ENCODE measurements at regions not wholly inside any gene's neighbourhood (a gene's known extent, or its start where the extent isn't known, plus 50 kb on each side); places are given as distances from the start of the nearest gene placed in this dataset.
"Not testable (repeated sequence)": the region's sequence is repeated elsewhere in the genome, so short reads cannot be mapped to it uniquely, and the experiment has no call there.

DNA sequence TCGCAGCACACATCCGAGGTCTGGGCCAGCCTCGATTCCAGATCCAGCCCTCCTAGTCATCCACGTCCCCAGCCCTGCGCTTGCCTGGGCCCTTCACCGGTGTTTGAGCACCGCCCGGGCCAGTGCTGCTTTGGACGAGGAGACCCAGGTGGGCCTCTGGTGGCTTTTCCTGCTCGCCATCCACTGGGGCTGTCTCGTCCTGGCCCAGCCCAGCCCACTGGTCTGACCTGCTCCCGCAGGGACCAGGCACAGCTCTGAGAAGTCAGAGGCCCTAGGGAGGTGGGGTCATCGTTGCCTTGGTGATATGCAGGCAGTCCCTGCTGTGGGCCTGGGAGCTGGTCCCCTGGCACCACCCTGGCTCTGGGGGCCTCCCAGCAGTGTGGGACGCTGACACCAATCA, 200.8 kb downstream of the USP22 start:
- not testable (repeated sequence) for DNase-seq (ENCODE audit: low read depth in 2 of 2)

DNA sequence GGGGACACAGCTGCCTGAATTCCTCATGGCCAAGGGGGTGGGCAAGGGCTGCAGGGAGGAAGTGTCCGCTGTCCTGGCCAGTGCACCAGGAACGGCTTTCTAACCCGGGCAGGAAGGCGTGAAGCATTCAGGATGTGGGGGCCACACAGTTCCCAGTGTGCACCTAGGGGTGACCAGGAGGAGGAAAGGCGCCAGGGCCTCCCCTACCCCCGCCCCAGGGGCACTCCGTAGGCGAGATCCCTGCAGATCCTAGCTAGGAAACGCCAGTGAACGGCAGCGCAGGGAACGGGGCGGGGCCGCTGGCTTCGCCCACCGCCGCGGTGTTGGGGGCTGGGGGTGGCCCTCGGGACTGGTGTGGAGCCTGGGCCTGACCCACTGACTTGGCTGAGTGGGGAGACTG, 199.6 kb downstream of the USP22 start:
- not testable (repeated sequence) for DNase-seq (ENCODE audit: low read depth in 2 of 2)

DNA sequence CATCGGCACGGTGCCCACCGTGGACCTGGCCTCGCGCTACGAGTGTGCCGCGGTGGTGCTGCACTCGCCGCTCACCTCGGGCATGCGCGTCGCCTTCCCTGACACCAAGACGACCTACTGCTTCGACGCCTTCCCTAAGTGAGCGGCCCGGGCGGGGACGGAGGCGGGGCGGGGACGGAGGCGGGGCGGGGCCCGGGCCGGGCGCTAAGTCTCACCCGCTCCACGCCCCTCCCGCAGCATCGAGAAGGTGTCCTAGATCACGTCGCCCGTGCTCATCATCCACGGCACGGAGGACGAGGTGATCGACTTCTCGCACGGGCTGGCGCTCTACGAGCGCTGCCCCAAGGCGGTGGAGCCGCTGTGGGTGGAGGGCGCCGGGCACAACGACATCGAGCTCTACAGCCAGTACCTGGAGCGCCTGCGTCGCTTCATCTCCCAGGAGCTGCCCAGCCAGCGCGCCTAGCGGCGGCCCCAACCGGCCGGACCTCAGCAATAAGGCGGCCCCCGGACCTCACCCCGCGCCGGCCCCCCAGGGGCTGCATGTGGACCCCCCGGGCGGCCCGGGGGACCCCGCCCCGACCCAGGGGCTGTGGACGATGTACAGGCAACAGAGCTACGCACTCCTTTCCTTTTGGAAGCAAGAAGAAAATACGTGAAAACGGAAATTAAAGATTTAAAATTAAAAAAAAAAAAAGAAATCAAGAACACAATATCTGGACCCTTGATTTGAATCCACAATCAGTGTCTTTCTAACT, 198.8 kb downstream of the USP22 start:
- not testable (repeated sequence) for DNase-seq (ENCODE audit: low read depth in 2 of 2)

DNA sequence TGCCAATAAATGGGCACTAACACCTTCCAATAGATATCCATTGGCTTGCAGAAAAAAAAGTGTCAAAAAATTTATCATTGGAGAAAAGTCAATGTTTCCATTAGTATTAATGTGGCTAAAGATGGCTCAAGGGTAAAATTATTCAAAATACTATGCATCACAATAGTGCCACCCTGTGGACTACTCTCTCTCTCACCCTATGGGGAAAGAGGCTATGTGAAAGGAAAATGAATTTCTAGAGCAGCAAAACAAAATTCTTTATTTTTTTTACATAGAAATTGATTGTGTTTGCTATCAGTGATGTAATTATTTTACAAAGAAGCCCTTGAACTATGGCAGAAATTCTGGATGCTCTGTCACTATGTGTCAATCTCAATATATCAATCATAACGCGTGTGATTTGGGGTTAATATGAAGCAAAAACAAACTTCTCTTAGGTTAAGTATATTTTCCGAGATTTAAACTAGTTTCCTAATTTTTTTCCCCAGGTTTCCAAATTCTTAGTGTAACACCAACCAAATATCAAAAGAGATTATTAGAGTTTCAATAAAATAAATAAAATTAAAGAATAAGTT, 193.9 kb downstream of the USP22 start:
- not testable (repeated sequence) for DNase-seq (ENCODE audit: low read depth in 2 of 2)

DNA sequence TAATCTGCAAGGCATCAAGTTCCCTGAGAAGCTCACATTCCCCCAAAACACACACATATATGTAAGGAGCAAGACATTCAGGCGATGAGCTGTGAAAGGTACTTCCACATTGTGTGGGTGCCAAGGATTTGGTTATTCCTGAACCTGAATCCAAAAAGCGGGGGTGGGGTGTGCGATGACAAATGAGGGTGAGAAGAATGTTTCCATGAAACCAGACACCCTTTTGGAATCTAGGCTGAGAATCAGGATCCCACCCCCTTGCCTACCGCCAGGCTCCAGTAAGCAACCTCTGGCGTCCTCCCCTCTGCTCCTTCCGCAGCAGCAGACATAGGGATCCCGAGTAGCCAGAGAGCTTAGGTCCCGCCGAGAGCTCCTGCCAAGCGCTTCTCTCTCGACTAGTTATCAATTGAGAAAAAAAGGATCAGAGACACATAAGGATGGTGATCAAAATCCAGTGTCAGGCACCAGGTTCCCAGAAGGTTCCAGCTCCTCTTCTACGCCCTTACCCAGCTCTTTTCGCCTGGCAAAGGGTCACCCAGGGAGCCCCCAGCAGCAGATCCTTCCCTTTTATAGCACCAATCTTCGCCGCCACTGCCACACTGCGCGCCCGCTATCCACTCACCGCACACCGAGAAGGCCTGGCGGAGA, 191.1 kb downstream of the USP22 start:
- peak; percentile 2 to 12 for DNase-seq (ENCODE audit: low read depth in 2 of 2)

DNA sequence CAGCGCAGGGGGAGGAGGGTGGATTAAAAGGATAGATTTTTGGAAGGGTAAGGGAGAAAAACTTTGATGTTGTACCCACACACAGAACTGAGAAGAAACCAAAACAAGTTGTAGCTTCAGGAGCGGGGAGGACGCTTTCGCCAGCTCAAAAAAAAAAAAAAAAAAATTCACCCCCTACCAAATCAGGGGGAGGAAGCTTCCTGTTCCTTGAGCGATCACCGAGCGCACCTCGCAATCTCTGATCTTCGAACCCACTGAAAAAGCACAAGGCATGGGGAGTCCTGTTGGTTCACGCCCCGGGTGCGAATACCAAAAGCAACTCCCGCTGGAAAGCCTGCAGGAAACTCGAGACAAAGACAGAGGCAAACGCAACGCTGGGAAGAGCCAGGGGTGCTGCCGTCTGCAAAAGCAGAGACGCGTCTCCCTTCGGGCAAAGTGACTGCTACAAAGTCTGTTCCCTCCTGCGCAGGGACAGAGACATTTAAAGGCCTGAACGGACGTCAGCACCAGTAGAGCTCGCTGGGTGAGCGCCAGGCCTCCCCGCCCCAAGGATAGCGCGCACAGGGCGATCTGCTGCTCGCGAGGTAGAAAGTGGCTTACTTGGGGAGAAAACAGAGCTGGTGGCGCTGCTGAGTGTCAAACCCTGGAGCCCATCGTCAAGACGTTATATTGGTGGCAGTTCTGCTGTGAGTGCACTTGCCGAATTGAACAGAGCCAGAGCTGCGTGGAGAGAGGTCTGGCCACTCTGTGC, 190.4 kb downstream of the USP22 start:
- no peak for DNase-seq (ENCODE audit: low read depth in 2 of 2)

DNA sequence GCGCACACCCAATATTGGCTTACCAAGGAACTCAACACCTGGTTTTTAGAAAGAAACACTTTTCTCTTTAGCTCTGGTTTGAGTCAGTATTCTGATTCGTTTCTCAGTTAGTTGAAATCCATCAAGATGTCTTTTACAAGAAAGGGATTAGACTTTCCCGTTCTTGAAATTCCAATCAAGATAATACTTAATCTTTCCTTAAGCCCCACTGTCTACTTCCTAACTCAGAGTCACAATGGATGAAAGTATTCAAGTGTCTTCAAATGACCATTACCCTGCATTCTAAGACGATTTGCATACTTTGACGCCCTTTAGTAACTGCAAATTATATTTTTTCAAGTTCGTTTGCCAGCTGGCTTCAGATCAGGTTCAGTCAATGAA, 189.8 kb downstream of the USP22 start:
- DNase-seq (ENCODE audit: low read depth in 2 of 2) = no peak

DNA sequence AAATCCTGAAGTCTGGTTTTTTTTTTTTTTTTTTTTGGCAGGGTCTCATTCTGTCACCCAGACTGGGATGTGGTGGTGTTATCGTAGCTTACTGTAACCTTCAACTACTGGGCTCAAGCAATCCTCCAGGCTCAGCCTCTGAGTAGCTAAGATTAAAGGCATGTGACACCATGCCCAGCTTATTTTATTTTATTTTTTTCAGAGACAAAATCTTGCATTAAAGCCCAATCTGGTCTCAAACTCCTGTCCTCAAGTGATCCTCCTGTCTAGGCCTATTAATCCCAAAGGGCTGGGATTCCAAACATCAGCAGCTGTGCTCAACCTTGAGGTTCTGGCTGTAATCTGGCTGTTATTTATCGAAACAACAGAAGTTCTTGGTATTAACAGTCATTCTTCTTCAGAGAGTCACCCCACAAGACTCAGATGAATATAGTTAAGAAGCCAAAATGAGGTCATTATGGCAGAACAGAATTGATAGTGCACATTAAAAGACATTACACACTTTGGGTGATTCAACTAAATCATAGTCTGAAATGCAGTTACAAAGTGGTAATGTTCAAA, 186.8 kb downstream of the USP22 start:
- DNase-seq (ENCODE audit: low read depth in 2 of 2) = not testable (repeated sequence)

DNA sequence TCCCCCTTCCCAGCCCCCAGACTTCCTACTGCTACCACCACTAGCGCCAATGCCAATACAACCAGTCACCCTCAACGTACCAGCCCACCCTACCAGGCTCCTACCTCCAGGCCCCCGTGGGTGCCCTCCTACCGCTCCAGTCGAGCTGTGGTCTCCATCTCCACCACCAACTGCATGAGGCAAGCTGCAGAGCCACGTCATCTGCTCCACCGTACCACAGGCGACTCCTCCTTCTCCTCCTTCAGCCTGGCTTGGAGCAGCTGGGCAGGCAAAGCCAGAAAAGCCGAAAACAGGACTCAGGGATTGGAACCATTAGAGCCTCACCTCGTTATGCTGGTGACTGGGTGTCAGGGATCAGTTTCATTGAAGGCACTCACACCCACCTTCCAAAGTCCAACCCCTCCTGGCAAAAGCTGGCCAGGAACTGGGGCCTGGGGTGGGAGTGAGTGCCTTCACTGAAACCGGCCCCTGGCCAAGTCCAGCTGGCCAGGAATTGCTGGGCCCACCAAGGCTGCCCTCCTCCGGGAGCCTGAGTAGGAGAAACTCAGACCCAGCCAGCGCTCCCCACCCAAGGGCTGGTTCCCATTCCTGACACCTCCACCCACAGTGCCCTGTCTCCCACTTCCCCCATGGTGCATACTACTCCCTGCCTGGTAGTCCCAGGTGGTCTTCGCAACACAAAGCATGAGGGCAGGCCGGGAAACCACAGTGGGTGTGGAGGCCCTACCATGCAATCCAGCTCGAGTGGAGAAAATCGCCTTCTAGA, 176.2 kb downstream of the USP22 start:
- not testable (repeated sequence) for DNase-seq (ENCODE audit: low read depth in 2 of 2)

DNA sequence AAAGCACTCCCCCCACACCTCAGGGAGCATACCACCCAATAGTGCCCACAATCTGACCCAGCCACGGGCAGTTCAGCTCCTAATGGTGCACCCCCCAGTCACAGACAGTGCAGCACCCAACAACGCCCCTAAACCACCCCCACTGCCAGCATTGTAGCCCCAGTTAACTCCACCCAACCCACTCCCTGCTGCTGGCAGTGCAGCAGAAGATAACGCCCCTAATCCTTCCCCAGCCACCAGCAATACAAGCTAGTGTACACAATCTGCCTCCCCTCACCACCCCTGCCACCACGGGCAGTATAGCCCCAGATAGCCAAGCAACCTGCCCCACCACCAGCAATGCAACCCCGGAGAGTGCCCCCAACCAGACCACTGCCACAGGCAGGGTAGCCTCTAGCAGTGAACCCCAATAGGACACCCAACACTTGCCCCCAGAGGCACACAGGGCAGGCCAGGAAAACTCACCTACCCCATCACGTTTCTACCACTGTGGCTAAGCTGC, 175.3 kb downstream of the USP22 start:
- DNase-seq (ENCODE audit: low read depth in 2 of 2) = not testable (repeated sequence)

DNA sequence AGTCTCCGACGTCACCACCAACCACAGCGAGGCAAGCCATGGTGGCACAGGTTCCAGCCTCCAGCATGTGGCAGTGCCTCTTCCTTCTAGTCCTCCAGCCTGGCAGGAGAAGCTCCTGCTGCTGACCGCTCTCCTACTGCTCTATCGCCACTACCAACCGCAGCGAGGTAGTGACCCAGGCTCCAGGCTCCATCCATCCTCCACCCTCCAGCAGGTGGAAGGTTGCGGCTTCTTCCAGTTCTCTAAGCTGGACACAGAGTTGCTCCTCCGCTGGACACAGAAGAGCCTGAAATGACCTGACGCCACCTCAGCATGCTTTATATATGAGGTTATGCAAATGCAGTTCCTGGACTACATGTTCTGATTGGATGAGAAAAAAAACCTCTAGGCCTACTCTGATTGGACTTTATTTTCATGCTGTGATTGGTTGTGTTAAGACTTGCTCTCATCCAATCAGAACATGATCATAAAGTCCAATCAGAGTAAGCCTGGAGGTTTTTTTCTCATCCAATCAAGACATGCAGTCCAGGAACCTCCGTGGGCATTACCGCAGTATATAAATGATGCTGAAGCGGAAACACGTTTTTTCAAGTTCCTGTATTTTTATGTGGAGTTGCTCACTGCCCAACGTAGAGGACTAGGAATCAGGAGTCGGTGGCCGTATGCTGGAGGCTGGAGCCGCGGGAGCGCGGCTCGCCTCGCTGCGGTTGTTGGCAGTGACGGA, 174.7 kb downstream of the USP22 start:
- not testable (repeated sequence) for DNase-seq (ENCODE audit: low read depth in 2 of 2)

DNA sequence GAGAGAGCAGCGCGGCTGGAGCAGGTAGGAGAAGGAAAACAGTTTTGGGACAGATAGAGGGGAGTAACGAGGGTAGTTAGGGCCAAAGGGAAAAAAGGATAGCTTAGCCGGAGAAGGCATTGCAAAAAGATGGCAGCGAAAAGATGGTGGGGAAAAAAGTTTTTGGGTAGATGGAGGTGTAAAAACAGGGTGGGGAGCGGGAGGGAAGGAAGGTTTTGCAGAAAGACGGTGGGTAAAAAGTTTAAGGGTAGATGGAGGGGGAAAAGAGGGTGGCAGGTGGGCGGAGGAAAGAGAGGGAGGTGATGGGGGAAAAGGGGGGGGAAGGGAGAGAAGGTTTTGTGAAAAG, 174.2 kb downstream of the USP22 start:
- DNase-seq (ENCODE audit: low read depth in 2 of 2) = not testable (repeated sequence)

DNA sequence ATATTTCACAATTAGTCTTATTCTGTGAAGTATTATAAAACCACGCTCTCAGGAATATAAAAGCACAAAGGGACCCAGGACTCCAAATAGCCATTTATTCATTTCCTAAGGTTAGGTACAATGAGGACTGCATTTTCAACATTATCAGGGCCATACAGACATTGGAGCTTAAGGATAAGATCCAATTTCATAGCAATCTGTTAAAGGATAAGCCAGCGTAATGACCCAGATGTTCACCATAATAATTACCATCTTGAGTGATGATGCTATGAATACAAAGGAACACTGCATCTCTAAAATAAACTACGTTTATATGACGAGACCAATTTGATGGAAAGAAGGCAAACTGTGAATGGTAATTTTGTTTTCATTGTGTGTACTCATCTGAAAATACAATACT, 169.6 kb downstream of the USP22 start:
- not testable (repeated sequence) for DNase-seq (ENCODE audit: low read depth in 2 of 2)

DNA sequence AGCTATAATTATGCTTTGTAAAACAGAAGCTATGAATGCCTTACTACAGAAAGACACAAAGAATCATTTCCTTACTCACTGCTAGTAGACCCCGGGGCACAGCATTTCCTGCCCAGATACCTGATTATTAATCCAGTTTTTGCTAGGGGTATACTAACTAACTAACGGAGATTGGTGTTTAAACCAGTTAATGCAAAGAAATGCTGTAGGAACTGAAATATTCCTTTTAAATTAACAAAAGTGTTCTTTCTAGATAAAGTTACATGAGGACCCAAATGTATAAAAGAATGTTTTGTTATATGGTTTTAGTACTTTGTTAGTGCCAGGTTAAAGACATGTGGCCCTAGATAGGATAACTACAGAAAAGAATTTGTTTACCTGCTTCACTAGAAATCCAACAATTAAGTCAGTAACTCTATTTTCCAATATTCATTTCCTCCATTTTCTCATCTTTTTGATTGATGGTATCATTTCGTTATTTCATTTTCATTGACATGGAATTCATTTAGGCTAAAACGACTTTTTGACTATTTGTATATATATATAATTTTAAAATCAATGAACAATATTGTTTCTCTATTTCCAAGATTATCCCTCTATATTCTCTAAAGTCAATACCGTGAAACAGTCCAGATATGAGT, 169.0 kb downstream of the USP22 start:
- not testable (repeated sequence) for DNase-seq (ENCODE audit: low read depth in 2 of 2)

DNA sequence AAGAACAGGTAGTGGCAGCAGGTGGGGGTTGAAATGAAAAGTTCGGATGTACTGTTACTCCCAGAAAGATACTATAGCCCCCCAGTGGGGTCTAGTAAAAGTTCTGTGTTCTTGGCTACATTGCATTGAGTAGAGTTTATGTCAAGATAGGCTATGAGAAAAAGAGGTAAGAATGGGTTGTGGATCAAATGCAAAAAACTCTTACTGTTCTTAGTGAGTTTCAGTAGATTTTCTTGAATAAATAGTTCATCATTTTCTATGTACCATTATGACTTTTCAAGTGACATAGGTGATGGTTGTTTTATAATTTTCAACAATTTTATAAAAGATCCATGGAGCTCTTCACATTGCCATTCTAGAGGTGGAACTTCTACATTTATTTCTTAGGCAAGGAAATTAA, 165.4 kb downstream of the USP22 start:
- not testable (repeated sequence) for DNase-seq (ENCODE audit: low read depth in 2 of 2)

DNA sequence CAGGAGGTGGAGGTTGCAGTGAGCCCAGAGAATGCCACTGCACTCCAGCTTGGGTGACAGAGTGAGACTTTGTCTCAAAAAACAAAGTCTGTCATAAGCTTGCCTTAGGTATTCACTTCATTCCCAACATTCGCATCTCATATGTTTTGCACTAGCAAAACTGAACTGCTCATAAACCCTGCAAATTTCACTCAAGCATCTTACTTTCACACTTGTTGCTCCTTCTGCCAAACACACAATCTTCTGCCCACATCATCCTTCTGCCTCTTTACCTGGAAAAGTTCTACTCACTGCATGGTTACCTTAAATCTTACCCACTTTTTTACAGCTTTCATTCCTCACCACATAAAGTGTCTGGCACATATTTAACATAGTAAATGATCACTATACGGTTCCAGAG, 152.5 kb downstream of the USP22 start:
- DNase-seq (ENCODE audit: low read depth in 2 of 2) = no peak

DNA sequence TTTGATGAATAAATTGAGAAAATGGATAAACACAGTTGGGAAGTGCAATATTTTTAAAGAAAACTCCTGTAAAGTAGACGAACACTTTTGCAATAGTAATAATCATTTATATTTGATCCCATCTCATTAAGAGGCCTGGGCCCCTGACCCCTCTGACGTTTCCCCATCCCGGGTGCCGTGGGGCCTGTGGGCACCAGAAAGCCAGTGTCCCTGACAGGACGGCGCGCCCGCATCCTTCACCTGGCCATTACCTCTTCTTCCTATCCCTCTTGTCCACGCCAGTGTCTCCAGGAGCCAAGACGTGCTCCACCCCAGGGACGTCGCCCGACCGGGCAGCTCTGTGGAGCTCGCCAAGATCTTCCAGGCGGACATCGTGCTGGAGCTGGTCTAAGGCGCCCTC, 147.4 kb downstream of the USP22 start:
- not testable (repeated sequence) for DNase-seq (ENCODE audit: low read depth in 2 of 2)

DNA sequence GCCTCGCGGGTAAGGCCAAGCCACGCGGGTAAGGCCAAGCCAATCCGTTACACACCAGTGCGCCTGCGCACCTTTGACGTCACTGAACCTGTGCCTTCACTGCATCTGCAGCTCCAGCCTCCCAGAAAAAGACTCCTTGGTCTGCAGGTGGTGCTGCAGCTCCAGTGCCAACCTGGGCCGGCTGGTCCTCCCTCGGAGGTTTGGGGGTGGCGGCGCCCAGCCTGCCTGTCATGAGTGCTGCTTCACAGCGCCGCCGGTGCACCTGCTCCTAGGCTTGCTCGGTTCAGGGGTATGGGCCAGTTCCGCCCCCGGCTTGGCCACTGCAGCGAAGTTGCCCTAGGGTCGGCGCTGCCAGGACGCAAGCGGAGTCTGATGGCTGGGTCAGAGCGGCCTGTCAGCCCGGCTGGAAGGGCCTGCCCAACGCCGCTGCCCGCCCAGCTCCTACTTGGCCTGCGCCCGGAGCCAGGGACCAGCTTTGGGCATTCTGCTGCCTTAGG, 146.6 kb downstream of the USP22 start:
- no peak for DNase-seq (ENCODE audit: low read depth in 2 of 2)

DNA sequence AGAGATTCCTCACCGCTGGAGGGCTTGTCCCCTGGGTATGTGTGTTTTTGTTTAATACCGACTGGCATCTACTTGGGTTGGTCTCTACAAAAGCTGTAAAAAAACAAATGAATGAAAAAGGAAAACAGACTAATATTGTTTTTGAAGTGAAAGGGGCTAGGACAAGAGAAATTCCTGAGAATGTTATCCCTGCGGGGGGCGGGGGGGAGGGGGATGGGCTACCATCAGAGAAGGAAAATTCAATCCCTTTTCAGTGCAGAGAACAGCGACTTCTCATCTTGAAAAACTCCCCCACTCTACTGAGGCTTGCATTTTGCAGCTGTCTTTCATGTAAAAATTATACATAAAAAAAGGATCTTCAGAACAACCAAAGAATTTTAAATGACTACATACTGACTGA, 144.1 kb downstream of the USP22 start:
- DNase-seq (ENCODE audit: low read depth in 2 of 2) = not testable (repeated sequence)

DNA sequence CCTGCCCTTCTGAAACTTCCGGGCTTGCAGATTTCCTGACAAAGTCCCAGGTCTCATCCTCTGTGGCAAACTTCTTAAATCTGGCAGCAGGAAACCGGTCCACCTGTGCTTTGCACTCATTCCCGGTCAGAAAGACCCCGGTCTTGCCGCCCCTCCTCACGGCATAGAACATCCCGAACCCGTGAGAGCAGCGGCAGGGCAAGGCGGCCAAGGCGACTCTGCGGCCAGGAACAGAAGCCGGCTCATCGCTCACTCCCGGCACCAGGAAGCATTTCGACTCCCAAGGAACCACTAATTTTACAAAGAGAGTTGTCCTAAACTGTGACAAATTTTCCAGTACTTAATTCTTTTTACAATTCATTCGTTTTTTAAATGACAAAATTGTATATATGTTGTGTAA, 140.3 kb downstream of the USP22 start:
- not testable (repeated sequence) for DNase-seq (ENCODE audit: low read depth in 2 of 2)
